DMS 273 treated with DMSO at 0.1 percent for 48 hours (cell line): ENCODE measurements at regions not wholly inside any gene's neighbourhood (a gene's known extent, or its start where the extent isn't known, plus 50 kb on each side); places are given as distances from the start of the nearest gene placed in this dataset.

ENCODE experiments used
- DNase-seq: peaks from one replicate; lab custom pipeline; 2025; lab: John Stamatoyannopoulos, UW

DNA sequence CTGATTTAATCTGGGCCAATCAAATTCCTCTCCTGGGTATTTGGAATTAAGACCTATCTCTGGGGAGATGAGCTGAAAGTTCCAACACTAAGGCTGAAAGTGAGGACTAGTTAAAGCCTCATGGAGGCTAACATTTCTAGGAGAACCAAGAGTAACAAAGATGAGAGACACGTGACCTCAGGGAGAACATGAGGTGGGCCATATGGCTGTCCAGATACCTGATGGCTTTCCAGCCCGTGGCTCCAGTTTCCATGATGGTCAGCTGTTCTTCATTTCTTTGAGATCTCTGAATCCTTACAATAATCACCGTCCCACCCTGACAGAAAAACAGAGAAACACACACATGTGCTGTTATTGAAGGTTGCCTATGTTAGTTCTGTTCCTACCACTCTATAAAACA, 66.1 kb downstream of the LEPR start:
- DNase-seq, result no peak

DNA sequence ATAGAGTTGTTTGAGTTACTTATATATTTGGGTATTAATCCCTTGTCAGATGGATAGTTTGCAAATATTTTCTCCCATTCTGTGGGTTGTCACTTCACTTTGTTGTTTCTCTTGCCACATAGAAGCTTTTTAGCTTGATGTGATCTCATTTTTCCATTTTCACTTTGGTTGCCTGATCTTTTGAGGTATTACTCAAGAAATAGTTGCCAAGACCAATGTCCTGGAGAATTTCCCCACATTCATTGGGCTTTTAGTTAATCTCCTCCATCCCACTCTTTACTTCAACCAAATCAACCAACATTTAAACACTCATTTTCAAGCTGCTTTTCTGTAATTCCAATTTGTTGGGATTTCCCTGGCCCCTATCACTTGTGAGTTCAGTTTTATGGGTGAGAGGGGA, 69.0 kb downstream of the LEPR start:
- no peak for DNase-seq

DNA sequence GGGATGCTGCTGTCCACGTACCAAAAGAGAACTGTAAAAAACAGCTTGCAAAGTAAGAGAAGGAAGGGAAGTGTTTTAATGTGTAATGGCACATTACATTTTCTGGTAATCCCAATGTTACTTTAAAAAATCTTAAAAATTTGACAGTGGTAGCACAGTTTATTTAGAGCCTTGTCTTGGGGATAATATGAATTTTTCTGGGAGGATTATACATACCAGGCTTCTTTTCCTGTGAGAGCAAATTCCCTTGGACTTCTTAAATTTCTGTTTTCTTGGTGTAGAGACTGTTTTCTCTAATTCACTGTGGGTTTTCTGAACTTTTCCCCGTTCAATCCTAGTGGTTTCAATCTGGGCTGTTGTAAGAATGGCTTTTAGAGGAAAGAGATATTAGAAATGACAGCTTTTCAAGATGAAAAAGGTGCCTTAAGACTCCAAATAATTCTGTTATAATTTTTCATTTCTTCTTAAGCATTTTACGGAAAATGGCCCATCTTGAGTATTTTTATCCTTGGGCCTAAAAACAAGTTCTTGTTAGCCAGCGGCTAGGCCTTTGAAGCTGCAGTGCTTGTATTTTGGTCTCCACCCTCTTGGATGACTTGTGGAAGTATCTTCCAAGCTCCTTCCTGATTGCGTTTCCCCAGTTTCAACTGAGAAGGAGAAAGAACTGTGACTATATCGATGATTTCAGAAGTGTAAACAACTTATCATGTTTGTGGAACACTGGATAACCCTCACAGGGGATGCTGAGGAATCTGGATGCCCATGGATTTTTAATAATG, 70.0 kb downstream of the LEPR start:
- no peak for DNase-seq

DNA sequence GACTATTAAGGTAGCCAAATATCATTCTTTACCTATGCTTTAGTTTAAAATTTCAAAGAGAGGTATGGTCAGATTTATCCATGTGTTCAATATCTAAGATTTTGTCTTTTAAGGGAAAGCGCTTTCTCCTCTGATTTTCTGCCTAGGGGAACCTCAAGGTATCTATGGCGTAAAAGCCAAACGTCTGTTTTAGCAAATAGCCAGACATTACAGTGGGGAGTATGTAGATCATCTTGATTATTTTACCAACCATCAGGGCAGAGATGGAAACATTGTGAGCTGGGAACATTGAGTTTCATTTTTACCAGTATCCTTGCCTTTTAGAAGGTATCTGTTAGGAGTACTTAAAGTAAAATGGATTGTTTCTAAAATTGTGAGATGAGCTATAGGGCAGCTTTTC, 71.0 kb downstream of the LEPR start:
- DNase-seq, result no peak

DNA sequence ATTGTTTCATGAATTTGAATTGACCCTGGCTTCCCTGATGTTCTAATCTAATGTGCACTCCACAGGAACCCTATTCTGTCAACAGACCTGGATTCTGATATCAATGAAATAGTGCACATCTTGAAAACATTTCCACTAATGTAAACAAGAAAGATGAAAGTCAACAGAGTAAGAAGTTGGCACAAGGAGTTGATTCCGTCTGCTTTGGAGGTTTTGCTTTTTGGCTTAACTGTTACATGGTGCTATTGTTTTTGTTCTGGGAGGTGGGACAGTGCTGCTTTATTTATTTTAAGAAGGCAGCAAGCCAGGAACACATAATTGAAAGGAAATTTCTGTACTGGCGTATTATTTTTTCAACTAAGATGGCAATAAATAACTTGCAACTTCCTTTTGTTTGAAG, 73.3 kb downstream of the LEPR start:
- no peak for DNase-seq

DNA sequence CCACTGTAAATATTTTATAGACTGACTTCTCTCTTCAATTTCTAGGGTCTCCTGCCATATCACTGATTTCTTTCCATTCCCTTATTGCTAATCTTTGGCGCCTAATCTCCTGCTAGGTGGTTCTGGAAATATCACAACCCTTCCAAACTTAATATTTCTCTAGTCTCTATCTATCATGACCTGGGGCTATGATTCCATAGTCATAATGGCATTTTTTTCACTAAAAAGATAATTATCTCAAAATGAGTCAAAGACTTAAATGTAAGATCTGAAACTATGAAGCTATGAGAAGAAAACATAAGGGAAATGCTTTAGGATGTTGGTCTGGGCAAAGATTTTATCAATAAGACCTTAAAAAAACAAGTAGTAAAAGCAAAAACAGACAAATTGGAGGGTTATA, 74.2 kb downstream of the LEPR start:
- no peak for DNase-seq

DNA sequence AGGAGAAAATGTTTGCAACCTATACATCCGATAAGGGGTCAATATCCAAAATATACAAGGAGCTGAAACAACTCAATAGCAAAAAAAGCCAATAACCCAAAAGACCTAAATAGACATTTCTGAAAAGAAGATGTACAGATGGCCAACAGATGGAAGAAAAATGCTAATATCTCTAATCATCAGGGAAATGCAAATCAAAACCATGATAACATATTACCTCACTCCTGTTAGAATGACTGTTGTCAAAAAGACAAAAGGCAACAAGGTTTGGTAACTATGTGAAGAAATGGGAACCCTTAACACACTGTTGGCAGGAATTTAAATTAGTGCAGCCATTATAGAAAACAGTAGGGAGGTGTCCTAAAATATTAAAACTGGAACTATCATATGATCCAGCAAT, 74.7 kb downstream of the LEPR start:
- peak; percentile 56 for DNase-seq

DNA sequence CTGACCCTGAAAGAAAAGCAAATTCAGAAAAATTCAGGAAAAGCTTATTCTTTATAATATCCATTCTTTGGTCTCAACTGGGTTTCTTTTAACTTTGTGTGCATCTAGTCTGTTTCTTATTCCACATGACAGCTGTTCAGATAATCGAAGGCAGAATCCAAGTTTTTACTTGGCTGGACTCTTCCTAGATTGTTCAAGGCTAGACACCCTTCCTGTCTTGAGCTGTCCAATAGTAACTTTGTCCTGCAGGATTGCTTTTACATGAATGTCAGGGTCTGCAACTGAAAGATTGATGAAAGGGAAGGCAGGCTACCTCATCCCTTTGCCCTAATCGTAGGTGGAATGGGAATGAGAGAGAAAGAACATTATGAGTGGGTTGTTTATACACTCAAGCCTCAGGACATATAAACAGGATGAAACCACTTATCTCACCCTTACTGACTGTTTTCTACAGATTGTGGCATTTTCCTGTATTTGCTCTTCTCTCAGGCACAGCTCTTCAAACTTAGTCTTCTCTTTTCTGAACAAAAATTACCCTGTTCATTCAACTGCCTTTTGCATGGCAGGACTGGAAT, 76.9 kb downstream of the LEPR start:
- no peak for DNase-seq

DNA sequence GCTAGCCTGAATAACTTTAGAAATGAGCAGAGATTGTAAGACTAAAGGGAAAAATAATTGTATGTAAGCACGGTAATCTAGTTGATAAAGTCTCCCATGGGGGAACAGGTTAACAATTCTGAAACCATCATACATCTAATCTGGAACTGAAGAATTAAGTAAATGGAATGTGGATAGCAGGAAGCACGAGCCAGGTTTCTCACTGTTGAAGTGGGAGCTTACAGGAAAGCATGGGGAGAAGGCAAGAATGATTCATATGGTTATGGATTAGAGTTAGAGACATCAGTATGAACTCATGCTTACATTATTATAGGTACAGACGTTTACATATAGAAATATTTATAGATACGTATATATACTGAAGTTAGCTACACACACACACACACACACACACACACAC, 83.0 kb downstream of the LEPR start:
- DNase-seq, result no peak

DNA sequence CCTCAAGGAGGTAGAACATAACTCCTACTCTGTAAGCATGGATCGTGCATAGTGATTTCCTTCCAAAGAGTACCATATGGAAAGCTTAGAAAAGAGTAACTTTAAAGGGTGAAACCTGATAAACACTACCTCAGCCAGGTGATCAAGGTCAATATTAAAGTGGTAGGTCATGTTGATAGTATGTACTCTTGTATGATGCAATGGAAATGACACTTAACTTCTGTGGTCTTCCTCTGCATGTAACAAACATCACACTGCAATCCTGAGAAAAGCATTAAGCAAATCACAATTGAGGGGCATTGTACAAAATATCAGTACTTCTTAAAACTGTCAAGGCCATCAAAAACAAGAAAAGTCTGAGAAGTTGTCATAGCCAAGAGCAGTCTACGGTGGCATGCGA, 83.8 kb downstream of the LEPR start:
- DNase-seq, result no peak

DNA sequence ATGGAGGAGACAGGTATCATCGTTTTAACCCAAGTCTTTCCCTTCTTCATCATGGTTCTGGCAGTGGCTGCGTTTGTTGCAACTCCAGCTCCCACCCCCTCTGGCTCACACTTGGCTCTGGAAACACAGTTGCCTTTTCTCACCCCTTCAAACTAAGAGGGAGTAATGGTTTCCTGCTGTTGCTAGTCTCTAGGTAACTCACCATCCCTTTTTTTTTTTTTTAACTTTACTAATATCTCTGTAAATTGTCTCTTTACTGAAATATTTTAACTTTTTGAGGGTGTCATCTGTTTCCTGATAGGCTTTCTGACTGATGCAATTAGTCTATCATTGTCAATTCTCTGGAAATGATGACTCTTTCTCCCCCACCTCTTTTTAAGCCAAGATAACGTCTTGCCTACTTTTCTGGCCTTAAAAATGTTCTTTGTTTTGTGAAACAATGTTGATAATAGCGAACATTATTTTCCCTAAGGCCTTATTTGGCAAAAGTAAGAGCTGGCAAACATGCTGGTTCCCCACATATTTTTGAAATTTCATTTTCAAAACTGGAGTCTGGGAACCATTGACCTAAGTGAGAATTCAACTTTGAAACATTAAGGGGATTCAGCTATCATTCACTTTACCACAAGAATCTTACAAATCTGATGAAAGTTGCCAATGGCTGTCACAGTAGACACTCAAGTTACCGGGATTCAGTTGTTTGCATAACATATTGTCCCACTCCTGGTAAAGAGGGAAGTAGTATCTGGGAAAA, 85.3 kb downstream of the LEPR start:
- no peak for DNase-seq

DNA sequence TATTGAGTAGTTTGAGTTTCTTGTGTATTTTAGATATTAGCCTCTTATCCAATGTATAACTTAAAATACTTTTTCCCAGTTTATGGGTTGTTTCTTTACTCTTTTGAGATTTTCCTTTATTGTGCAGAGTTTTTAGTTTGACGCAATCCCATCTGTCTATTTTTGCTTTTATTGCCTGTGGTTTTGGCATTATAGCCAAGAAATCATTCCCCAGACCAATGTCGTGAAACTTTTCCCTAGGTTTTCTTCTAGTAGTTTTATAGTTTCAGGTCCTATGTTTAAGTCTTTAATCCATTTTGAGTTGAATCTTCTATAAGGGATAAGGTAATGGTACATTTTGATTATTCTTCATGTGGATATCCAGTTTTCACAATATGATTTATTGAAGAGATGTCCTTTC, 87.6 kb downstream of the LEPR start:
- DNase-seq, result no peak

DNA sequence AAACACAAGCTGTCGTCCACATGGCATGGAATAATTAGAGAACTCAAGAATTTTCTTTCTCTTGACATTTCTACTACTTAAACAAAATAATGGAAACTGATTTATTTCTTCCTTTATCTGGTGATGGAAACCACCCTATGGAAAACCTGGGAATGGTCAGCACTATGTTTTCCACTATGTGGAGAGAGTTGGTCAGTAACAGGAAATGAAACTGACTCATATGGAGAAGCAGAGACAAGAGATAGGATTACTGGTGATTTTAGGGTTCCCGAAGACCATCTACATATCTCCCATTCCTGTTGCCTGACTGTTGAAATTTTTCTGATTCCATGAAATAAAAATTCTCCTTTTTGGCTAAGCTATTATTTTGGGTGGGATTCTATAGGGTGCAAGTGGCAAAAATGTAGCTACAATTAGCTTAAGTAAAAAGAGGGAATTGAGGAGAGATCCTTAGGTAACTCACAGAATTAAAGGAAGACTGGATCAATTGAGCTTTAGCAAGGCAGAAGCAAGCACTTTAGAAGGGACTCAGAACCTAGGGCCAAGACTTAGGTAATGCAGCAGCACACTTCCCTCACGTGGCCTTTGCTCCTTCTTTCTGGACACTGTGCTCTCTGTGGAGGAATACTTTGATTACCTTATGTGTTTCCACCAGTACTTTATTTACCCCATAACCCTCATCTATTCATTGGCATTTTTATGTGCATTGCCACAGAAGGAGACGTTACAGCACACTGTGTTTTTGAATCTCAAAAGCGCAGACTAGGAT, 89.6 kb downstream of the LEPR start:
- no peak for DNase-seq

DNA sequence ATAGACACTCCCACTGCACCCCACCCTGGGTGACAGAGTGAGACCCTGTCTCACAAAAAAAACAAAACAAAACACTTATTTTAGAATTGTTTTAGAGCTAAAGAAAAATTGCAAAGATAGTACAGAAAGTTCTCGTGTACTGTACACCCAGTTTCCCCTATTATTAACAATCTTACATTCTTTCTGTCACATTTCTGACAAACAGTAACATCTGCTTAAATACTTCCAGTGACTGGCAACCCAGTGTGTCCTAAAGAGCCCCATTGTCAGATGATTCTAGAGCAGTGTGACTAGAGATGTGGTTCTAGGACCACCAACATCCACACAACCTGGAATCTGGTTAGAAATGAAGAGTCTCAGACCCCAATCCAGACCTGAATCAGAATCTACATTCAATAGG, 90.5 kb downstream of the LEPR start:
- DNase-seq, result no peak

DNA sequence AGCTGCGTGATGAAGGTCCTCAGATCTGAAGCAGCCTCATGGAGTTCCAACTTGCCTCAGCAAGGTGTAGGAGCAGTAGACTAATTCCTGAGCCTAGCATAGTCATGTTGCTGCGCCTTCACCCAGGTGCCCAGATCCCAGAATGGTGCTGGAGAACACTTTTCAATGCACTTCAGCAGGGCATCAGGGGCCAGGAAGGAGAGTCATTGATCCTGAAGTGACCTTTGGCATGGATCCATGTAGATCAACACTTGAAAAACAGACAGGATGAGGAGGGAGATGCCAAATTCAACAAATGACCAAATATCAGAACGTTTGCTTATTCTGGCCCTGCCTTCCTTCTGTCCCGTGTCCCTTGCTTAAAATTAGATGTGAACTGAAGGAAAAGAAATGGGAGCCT, 91.9 kb downstream of the LEPR start:
- DNase-seq, result no peak

DNA sequence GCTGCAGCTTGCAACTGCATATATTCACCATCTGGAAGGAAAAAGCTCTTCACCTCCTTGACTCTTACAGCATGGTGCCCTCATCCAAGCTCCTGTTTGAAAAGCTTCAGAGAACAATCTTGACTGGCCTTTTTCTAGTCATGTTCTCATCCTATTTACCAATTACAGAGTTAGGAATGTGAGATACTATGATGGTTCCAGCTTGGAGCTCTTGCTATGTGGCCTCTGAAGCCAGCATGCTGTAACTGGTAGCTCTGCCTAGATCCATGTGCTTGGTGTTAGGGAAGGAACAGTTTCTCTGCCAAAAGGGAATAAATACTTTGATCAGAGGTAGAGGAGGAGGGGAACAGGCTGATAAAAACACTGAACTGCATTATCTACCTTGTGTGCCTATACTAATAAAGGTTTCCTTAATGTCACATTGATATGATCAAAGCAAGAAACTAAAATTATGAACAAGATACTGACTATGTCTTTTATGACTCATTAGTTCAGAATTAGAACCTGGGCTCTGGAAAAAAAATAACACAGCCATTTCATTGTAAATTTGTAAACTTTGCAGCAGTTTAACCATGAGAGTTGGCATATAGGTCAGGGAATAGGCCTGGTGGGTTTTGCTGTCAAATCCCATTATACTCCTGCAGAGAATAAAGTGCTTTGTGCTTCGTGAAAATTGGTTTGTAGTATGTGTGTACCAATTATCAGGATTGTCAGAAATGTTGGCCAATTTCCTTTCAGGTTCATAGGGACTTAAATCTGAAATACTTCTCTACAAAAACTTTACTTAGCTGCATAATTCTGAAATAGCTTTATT, 92.7 kb downstream of the LEPR start:
- DNase-seq, result peak; percentile 70

DNA sequence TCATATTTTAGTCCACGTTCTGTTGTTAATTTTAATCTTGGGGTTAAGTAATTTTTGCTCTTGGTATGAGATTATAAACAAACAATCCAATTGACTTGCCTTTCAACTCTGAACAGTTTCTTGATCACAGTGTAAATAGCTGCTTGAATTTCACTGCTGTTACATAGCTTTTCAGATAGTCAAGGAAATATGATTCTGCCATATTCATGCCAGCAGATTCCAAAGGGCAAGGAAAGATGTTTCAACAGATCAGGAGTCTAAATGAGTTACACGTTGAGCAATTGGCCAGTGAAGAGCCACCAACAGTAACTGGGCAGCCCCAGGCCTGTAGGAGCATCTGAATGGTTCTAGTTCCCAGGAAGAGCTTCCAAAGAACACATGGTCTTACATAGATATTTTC, 93.6 kb downstream of the LEPR start:
- DNase-seq, result no peak

DNA sequence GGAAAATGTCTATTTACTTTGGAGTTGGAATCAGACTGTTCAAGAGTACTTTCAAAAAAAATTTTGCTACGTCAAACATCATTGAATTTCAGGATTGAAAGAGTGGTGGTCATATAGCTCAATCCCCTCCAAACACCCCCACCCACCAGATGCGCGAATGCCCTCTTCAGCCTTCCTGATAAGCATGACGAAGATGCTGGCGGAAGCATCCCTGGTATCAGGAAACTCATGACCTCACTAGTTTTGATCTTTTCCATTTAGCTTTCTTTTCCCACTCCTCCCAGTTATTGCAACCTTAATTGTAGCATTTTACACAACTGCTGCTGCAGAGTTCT, 104.4 kb downstream of the LEPR start:
- DNase-seq, result no peak

DNA sequence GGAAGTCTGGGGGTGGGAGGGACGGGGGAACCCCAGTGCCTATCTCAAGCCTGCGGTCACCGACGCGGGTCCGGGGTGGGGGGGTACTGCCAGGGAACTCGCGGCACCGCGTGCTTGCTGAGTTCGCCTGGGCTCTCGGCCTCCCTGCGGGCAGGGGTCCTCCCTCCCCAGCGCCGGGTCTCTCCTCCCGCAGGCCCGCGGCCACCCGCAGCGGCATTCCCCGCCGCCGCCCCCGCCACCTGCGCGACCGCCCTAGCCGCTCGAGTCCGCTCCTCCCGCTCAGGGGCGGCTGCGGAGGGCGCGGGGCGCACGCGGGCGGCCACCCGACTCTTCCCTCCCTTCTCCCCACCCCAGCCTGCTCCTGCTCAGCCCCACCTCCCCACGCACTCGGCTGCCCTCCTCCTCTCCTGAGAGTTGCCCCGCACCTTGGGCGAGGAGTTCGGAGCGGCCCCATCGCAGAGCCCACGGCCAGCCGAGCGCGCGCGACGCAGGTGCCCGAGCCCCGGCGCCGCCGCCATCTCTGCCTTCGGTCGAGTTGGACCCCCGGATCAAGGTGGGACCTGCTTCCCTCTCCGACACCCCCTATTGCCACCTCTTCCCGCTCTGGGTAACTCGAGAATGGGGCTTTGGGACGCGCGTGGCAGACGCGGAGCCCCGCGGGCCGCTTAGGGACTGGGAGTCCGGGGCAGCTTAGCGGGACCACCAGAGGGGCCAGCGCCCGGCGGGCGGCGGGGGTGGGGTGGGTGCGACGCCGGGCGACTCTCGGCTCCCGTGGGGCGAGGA, 105.0 kb downstream of the LEPR start:
- DNase-seq, result no peak

DNA sequence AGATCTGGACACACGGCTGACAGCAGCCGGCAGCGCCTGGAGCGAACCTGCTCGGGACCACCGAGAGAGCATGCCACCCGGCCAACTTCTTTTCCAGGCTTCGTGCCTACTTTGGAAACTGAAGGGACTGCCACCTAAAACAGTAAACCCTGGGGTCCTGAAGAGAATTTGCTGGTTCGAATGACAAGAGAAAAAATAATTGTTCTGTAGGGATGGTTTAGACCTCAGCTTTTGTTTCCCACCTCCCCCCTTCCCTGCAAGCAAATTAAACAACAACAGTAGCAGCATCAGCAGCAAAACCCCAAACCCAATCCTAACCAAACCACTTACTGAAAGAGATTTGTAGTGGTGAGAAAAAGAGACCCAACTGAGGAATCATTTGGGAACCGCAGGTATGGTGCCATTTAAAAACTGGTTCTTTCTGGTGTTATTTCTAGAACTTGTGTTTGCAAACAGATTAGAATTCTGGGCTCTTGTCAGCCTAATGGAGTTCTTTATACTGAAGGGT, 105.6 kb downstream of the LEPR start:
- DNase-seq, result no peak

DNA sequence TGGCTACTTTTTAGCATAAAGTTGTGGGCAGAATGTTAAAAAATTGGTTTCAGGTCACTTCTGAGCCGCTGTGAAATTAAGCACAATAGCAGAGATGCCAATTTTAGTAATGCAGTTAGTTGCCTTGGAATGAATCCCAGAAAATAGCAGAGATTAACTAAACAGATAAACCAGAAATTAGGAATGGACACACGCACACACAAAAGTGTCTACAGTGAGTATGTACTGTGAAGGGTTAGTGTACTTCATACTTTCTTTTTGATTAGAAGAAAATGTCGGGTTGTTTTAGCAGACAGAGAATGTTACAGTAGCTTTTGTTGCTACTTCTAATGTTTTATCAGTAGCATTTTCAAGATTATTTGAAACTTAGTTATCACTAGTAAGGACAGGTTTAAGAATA, 106.7 kb downstream of the LEPR start:
- peak; percentile 62 for DNase-seq
